Kidney capillary endothelial cell (primary cell): ENCODE measurements at regions not wholly inside any gene's neighbourhood (a gene's known extent, or its start where the extent isn't known, plus 50 kb on each side); places are given as distances from the start of the nearest gene placed in this dataset.

Experiments
- DNase-seq: peaks from one replicate; pipeline ENCODE4 v3.0.0-alpha.2; 2018; ENCODE audit warnings: low spot score

- DNase-seq, result no peak
Observed at GRCh38 chr12:105706321-105706972, 376.0 kb downstream of the C12orf75 start.

- no peak for DNase-seq
Observed at GRCh38 chr12:105706973-105707334, 376.5 kb downstream of the C12orf75 start.

DNA sequence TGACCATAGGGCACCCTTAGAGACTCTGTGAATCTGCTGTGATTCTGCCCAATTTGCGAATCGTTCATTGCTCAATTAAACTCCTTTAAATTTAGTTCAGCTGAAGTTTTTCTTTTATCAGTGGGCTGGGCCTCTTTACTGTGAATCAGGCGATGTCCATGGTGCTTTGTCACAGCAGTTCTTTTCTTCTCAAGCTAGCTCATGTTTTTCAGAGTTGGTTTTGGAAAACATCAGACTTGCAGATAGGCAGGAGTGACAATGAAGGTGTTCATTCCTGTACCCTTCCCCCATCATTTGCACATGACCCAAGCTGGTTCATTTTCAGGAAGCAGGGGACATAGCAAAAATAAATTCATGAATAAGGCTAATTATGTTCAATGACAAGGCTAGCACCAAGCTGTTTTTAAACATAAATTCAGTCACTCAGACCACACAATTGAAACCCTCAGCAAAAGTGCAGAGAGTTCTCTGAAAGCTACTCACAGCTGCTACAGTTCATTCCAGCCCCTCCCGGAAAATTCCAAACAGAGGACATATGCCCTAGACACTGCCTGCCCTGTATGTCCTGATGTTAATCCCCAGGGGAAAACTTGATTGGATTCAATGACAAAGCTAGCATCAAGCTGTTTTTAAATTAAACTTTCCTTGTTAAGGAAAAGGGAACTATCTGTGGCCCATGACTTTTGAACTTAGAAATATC, 383.3 kb downstream of the C12orf75 start:
- DNase-seq, result no peak

- DNase-seq, result no peak
Observed at GRCh38 chr12:105716621-105717020, 386.1 kb downstream of the C12orf75 start.

- no peak for DNase-seq
Observed at GRCh38 chr12:105721051-105721825, 390.7 kb downstream of the C12orf75 start.

DNA sequence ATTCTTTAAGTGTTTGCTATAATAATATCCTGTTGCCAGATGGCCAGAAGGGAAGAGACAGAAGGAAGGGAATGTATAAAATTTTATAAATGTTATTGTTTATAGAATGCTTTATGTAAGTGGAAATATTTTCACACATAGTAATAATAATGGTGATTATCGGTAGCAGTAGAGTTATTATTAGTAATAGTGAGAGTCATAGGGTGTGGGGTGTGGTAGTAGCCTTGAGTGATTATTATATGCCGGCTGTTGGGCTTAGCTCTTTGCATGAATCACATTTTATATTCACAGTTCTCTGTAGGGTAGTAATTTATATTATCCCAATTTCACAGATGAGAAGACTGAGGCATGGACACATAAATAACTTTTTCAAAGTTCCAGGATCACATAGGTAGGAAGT, 391.4 kb downstream of the C12orf75 start:
- no peak for DNase-seq

DNA sequence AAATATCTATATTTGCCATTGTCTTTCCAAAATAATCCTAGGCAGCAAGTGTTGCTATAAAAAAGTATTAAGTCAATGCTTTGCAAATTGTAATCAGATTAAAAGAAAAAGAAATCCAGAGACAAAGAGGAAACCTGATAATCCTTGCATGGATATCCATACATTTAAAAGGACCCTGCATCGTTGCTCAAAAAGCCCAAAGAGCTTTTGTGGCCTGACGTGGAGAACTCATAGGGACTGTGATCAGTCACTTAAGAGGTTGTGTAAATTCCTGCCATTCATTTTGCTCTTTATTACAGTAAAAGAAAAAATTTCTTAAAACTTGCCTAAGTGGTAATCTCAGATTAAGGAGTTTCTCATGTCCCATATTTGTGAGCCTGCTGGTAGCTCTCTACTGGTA, 392.6 kb downstream of the C12orf75 start:
- no peak for DNase-seq

GRCh38 chr12:105723494-105723893, 393.0 kb downstream of the C12orf75 start:
- DNase-seq, result no peak

GRCh38 chr12:105724641-105725040, 394.1 kb downstream of the C12orf75 start:
- DNase-seq, result no peak

GRCh38 chr12:105725054-105725453, 394.6 kb downstream of the C12orf75 start:
- DNase-seq, result no peak

- DNase-seq, result no peak
Observed at GRCh38 chr12:105729181-105729771, 398.8 kb downstream of the C12orf75 start.

DNA sequence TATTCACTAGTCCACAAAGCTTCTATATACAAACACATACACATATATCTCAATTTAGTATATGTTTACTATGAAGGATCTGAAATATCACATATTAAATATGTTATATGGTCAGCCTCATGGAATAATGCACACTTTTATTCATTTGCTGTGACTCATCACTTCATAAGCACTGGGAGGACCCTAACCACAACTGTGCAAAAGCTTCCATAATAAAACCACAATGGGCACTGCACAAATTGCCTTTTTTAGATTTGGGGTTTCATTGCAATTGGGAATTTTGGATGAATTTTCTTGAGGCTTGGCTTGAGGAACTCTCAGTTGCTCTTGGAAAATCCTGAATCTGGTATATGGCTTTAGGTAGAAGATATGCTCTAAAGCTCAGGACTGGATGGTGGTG, 399.4 kb downstream of the C12orf75 start:
- no peak for DNase-seq

DNA sequence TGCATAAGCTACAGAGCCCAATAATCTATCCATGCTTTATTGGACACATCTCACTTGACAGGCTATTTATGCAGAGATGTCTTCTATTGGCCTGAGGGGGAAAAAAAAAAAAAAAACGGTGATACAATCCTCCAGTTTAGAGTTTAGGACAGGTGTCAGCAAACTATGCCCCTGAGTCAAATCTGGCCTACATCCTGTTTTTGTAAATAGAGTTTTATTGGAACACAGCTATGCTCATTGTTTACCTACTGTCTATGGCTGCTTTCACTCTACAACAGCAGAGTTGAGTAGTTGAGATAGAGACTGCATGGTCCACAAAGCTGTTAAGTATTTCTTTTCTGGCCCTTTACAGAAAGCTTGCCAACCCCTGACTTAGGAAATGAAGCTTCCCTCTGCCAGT, 403.1 kb downstream of the C12orf75 start:
- DNase-seq, result no peak

DNA sequence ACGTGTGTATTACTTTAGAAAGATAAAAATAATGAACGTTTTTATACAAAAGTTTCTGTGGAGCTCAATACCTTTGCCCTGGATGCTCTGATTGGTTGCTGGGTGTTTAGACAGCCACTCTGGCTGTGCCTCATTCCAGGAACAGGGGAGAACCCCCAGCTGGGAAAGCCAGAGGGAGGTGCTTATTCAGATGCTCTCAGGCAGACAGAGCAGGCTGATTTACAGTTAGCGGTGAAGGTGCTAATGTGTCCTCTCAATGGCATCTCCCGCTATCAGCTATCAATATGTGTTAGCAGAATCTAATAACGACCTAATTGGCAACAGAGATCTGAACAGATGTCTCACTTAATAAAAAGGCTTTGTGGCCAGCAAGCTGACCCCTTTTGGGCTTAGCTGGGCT, 402.3 kb downstream of the NUAK1 start:
- DNase-seq, result no peak

- peak; percentile 88 for DNase-seq
Observed at GRCh38 chr12:105738051-105738450, 400.7 kb downstream of the NUAK1 start.

- DNase-seq, result no peak
Observed at GRCh38 chr12:105740369-105740768, 398.4 kb downstream of the NUAK1 start.

GRCh38 chr12:105740970-105741725, 397.6 kb downstream of the NUAK1 start:
- no peak for DNase-seq

- DNase-seq, result peak; percentile 93
Observed at GRCh38 chr12:105741786-105742566, 396.8 kb downstream of the NUAK1 start.

DNA sequence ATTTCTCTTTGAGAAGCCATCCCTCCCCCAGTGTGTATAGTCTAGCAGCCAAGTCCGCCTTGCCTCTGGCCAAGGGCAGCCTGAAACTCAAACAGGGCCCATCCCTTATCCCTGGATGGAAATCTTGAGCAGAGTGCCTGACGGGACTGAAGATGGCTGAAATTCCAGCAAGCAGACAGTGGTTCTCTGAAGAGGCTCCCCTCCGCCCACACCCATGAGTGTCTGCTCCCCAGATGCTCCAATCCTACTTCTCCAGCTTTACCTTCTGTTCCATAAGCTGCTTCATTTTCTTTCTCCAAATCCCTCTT, 396.2 kb downstream of the NUAK1 start:
- no peak for DNase-seq

GRCh38 chr12:105744371-105745058, 394.2 kb downstream of the NUAK1 start:
- DNase-seq, result no peak

DNA sequence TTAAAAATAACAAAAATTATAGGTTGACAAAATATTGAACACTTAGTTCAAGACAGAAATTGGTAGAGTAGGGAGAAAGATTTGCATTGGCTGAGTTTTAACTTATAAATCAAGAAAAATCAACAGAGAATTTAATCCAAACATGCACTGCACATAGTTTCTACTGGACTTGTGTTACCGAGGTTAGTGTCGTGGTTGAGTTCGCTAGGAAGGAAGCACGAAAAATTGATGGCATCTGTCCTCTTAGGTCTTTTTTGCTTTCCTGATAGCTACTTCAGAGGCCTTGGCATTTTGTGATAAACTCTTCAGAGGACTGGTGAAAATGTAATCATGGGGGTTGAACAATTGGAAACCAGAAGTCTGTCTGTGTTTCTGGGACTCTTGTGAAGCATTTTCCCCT, 392.9 kb downstream of the NUAK1 start:
- no peak for DNase-seq
